ENCODE measurements at regions not wholly inside any gene's neighbourhood (a gene's known extent, or its start where the extent isn't known, plus 50 kb on each side); places are given as distances from the start of the nearest gene placed in this dataset.

DNA sequence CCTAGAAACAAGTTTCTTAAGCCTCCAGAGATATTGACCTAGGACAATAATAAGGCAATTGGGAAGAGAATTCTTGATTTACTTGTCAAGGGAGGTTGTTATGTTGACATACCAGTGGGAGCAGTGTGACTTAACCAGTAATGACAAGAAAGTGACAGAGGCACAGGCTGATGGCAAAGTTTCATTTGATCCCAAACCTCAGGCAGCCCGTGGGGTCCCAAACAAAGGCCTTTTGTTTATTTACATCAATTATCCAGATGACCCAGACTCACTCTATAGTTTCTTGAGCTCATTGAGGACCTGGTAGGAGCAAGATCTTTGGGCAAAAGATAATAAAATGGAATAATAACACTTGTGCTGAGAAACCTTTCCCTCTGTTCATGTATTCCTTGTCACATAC, 336.8 kb downstream of the ARL6IP6 start:
- no peak overlapping the region for H3K4me3 ChIP-seq (ENCODE audit: low read depth in 1 of 5, low read length in 5 of 5)
- no peaks in the 10 kb centered on the region for H3K9me3 ChIP-seq (ENCODE audit: control insufficient read depth in 5 of 5, low read length in 5 of 5)
- no peaks in the 10 kb centered on the region for H3K36me3 ChIP-seq (ENCODE audit: control insufficient read depth in 5 of 5, insufficient read depth in 5 of 5, low read length in 5 of 5)
- H3K27me3 ChIP-seq (ENCODE audit: control insufficient read depth in 5 of 5, insufficient read depth in 4 of 5, low read length in 5 of 5): no peaks in the 10 kb centered on the region
- H3K9ac ChIP-seq (ENCODE audit: low read length in 5 of 5): no peak overlapping the region
- no peak overlapping the region for H3K27ac ChIP-seq (ENCODE audit: low read depth, low read length)
- peaks cover 0 to 11% (median 7%) of the 10 kb centered on the region in 5 donors for H3K4me1 ChIP-seq (ENCODE audit: control insufficient read depth in 5 of 5, insufficient read depth in 5 of 5, low read length in 5 of 5)

DNA sequence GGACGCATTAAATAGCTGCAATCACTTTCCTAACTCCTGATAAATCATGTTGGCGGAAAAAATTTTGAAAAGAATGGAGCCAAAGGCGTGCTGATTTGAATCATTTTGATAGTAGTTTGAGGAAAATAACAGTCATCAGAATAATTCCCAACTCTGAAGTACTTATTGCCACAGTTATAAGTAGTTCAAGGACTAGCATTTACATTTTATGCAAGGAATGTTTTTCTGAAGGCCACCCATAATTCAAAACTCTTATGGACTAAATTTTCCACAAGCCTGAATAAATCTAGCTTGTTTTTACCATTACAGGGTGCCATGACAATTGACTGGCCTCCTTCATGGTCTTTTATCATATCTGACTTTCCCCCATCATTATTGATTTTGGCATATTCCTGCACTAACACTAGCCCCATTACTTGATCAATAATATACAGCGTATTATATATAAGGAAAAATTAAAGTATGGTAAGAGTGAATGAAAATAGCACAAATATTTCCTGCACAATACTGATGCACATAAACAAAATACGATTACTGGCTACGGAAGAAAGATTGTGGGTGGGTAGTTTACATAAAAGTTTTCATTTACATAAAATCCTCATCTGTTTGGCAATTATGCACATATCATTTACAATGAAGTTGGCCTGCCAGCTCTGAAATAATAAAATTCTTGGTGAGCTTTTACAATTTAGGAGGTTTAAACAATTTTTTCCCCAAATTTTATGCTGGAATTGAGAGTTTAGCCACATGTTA, 334.6 kb downstream of the ARL6IP6 start:
- Histone ChIP-seq H3K9ac (ENCODE audit: low read length in 5 of 5) (no peak overlapping the region), H3K27me3 (ENCODE audit: control insufficient read depth in 5 of 5, insufficient read depth in 4 of 5, low read length in 5 of 5) (no peaks in the 10 kb centered on the region), H3K4me3 (ENCODE audit: low read depth in 1 of 5, low read length in 5 of 5) (no peak overlapping the region), H3K4me1 (ENCODE audit: control insufficient read depth in 5 of 5, insufficient read depth in 5 of 5, low read length in 5 of 5) (peaks cover 0 to 11% (median 7%) of the 10 kb centered on the region in 5 donors), H3K27ac (ENCODE audit: low read depth, low read length) (no peak overlapping the region), H3K36me3 (ENCODE audit: control insufficient read depth in 5 of 5, insufficient read depth in 5 of 5, low read length in 5 of 5) (no peaks in the 10 kb centered on the region), H3K9me3 (ENCODE audit: control insufficient read depth in 5 of 5, low read length in 5 of 5) (no peaks in the 10 kb centered on the region)

DNA sequence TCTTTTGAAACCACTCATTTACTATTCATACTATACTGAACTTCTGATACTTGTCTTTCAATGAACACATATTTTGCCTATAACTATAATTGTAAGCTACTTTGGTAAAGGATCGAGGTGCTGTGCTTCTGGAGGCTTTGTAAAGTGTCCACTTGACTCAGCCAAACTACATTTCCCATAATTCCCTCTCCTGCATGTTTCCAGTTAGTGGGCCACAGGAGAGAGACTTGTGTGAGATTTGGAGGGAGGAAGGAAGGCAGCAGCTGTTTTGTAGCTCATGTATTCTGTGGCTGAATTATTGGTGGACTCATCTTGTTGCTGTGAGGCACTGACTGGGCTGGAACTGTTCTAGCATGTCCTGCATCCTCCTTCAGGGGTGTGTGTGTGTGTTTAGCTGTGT, 328.8 kb downstream of the ARL6IP6 start:
- no peak overlapping the region for H3K4me3 ChIP-seq (ENCODE audit: low read depth in 1 of 5, low read length in 5 of 5)
- no peaks in the 10 kb centered on the region for H3K9me3 ChIP-seq (ENCODE audit: control insufficient read depth in 5 of 5, low read length in 5 of 5)
- H3K27ac ChIP-seq (ENCODE audit: low read depth, low read length): no peak overlapping the region
- H3K4me1 ChIP-seq (ENCODE audit: control insufficient read depth in 5 of 5, insufficient read depth in 5 of 5, low read length in 5 of 5): no peaks in the 10 kb centered on the region
- H3K36me3 ChIP-seq (ENCODE audit: control insufficient read depth in 5 of 5, insufficient read depth in 5 of 5, low read length in 5 of 5): no peaks in the 10 kb centered on the region
- H3K27me3 ChIP-seq (ENCODE audit: control insufficient read depth in 5 of 5, insufficient read depth in 4 of 5, low read length in 5 of 5): no peaks in the 10 kb centered on the region
- H3K9ac ChIP-seq (ENCODE audit: low read length in 5 of 5): no peak overlapping the region

DNA sequence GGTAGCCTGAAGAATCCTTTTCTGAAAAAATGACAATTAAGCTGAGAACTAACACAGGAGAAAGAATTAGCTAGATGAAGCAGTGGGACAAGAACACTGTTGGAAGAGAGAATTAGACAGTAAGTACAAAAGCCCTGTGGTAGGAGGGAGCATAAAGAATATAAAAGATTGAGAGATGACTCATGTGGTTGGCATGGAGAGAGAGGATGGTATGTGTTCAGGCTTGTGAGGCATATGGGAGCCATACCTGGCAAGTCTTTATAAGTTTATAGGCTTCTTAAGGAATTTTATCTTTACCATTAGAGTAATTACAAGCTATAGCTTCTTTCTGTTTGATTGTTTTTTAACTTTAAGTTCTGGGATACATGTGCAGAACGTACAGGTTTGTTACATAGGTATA, 325.0 kb downstream of the ARL6IP6 start:
- Histone ChIP-seq H3K9me3 (ENCODE audit: control insufficient read depth in 5 of 5, low read length in 5 of 5) (peaks cover 0 to 2% (median 0%) of the 10 kb centered on the region in 5 donors), H3K4me1 (ENCODE audit: control insufficient read depth in 5 of 5, insufficient read depth in 5 of 5, low read length in 5 of 5) (no peaks in the 10 kb centered on the region), H3K27ac (ENCODE audit: low read depth, low read length) (no peak overlapping the region), H3K9ac (ENCODE audit: low read length in 5 of 5) (no peak overlapping the region), H3K27me3 (ENCODE audit: control insufficient read depth in 5 of 5, insufficient read depth in 4 of 5, low read length in 5 of 5) (no peaks in the 10 kb centered on the region), H3K36me3 (ENCODE audit: control insufficient read depth in 5 of 5, insufficient read depth in 5 of 5, low read length in 5 of 5) (no peaks in the 10 kb centered on the region), H3K4me3 (ENCODE audit: low read depth in 1 of 5, low read length in 5 of 5) (no peak overlapping the region)

DNA sequence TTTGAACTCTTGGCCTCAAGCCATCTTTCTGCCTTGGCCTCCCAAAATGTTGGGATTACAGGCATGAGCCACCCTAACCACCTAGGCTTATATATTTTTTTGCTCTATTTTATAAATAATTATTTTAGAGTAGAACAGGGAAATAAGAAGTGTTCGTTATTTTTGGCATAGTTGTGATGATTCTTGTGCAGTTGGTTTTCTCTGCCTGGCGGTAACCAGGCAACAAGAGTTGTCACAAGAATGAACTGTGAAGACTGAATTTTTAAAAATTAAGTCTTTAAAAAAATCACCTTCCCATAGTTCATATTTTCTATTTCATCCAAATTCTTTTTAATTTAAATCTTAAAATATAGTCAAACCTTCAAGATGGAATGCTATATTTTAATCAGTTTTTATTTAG, 310.2 kb downstream of the ARL6IP6 start:
- Histone ChIP-seq H3K9ac (ENCODE audit: low read length in 5 of 5) (no peak overlapping the region), H3K27ac (ENCODE audit: low read depth, low read length) (no peak overlapping the region), H3K4me3 (ENCODE audit: low read depth in 1 of 5, low read length in 5 of 5) (no peak overlapping the region), H3K27me3 (ENCODE audit: control insufficient read depth in 5 of 5, insufficient read depth in 4 of 5, low read length in 5 of 5) (no peaks in the 10 kb centered on the region), H3K36me3 (ENCODE audit: control insufficient read depth in 5 of 5, insufficient read depth in 5 of 5, low read length in 5 of 5) (no peaks in the 10 kb centered on the region), H3K9me3 (ENCODE audit: control insufficient read depth in 5 of 5, low read length in 5 of 5) (peaks cover 0 to 8% (median 4%) of the 10 kb centered on the region in 5 donors), H3K4me1 (ENCODE audit: control insufficient read depth in 5 of 5, insufficient read depth in 5 of 5, low read length in 5 of 5) (no peaks in the 10 kb centered on the region)

DNA sequence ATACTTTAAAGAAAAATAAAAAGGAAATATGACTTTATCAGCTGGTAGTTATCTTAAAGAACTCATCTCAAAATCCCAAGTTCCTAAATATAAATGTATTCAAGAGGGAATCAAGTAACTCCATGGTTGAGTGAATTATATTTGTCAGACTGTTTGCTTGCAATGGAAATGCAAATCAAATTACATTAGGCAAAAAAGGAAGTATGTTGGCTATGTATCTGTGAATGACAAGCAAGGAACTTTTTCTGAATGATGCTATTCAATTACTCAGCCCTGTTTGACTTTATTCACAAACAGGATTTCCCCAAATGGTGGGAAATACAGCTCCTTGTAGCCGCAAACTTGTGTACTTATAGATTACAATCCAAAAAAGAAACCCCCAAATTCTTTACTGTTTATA, 309.1 kb downstream of the ARL6IP6 start:
- Histone ChIP-seq H3K27ac (ENCODE audit: low read depth, low read length) (no peak overlapping the region), H3K9me3 (ENCODE audit: control insufficient read depth in 5 of 5, low read length in 5 of 5) (peaks cover 0 to 3% (median 0%) of the 10 kb centered on the region in 5 donors), H3K4me3 (ENCODE audit: low read depth in 1 of 5, low read length in 5 of 5) (no peak overlapping the region), H3K4me1 (ENCODE audit: control insufficient read depth in 5 of 5, insufficient read depth in 5 of 5, low read length in 5 of 5) (no peaks in the 10 kb centered on the region), H3K36me3 (ENCODE audit: control insufficient read depth in 5 of 5, insufficient read depth in 5 of 5, low read length in 5 of 5) (no peaks in the 10 kb centered on the region), H3K27me3 (ENCODE audit: control insufficient read depth in 5 of 5, insufficient read depth in 4 of 5, low read length in 5 of 5) (no peaks in the 10 kb centered on the region), H3K9ac (ENCODE audit: low read length in 5 of 5) (no peak overlapping the region)

DNA sequence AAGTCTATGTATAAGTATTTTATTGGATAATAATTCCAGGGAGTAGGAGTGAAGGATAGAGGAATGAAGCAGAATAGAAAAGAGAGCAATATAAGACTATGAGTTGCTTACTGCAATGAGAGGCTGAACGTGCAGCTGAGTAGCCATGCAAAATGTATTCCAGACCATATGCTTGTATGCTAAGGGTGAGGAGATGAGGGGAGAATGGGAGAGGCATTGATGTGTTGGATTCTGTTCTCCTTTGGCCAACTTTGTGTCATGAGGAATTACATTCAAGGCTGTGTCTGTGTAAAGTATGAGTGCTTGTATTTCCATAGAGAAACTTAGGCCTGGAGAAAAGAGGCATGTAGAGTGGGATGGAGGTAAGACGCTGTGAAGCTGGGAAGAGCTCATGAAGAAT, 301.8 kb downstream of the ARL6IP6 start:
- H3K36me3 ChIP-seq (ENCODE audit: control insufficient read depth in 5 of 5, insufficient read depth in 5 of 5, low read length in 5 of 5): no peaks in the 10 kb centered on the region
- H3K27me3 ChIP-seq (ENCODE audit: control insufficient read depth in 5 of 5, insufficient read depth in 4 of 5, low read length in 5 of 5): no peaks in the 10 kb centered on the region
- peaks cover 0 to 19% (median 5%) of the 10 kb centered on the region in 5 donors for H3K9me3 ChIP-seq (ENCODE audit: control insufficient read depth in 5 of 5, low read length in 5 of 5)
- no peak overlapping the region for H3K27ac ChIP-seq (ENCODE audit: low read depth, low read length)
- H3K9ac ChIP-seq (ENCODE audit: low read length in 5 of 5): no peak overlapping the region
- no peaks in the 10 kb centered on the region for H3K4me1 ChIP-seq (ENCODE audit: control insufficient read depth in 5 of 5, insufficient read depth in 5 of 5, low read length in 5 of 5)
- no peak overlapping the region for H3K4me3 ChIP-seq (ENCODE audit: low read depth in 1 of 5, low read length in 5 of 5)

DNA sequence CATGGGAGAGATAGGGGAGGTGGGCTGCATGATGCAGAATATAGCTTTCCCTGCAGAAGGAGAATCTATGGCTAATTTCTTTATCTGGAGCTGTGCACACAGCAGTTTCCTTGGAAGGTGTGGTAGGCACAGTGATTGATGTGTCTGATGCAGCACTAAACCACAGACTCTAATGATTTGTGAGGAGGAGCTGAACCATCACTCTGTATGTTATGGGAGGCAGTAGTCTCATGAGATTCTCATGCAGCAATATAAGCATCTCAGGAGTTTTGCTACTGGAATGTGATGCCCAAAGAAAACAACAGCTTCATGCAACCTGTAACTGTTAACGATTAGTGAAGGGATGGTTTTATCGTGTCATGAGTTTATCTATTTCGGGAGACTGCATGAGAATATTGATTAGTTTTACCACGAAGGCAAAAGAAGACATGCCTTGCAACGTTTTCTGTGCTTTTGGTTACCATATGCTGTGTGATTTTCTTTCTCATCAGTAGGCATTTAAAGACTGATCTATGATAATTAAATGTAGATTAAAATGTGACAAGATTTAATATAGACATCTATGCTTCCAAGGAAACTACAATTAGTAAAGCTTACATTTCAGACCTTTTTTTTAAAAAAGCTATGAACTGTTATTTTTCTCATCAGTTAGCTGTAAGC, 286.8 kb downstream of the ARL6IP6 start:
- Histone ChIP-seq H3K27me3 (ENCODE audit: control insufficient read depth in 5 of 5, insufficient read depth in 4 of 5, low read length in 5 of 5) (no peaks in the 10 kb centered on the region), H3K9me3 (ENCODE audit: control insufficient read depth in 5 of 5, low read length in 5 of 5) (no peaks in the 10 kb centered on the region), H3K4me3 (ENCODE audit: low read depth in 1 of 5, low read length in 5 of 5) (no peak overlapping the region), H3K4me1 (ENCODE audit: control insufficient read depth in 5 of 5, insufficient read depth in 5 of 5, low read length in 5 of 5) (no peaks in the 10 kb centered on the region), H3K27ac (ENCODE audit: low read depth, low read length) (no peak overlapping the region), H3K36me3 (ENCODE audit: control insufficient read depth in 5 of 5, insufficient read depth in 5 of 5, low read length in 5 of 5) (no peaks in the 10 kb centered on the region), H3K9ac (ENCODE audit: low read length in 5 of 5) (no peak overlapping the region)

DNA sequence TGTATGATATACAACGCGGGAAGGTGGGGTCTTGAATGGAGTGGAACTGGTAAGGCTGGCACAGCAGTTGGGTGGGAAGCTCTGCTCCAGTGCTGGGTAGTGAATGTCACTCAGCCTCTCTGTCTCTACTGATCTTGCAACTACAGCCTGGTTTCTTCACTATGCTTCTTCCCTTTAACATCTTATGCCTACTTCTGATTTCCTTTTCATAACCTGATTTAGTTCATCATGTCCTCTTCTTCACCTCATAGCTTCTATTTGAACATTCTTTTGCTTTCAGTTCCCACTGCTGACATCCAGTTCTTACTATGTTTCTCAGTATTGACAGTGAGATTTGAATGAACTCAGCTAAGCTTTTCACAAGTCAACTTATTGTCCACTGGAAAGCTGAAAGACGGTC, 286.2 kb downstream of the ARL6IP6 start:
- Histone ChIP-seq H3K36me3 (ENCODE audit: control insufficient read depth in 5 of 5, insufficient read depth in 5 of 5, low read length in 5 of 5) (no peaks in the 10 kb centered on the region), H3K4me1 (ENCODE audit: control insufficient read depth in 5 of 5, insufficient read depth in 5 of 5, low read length in 5 of 5) (no peaks in the 10 kb centered on the region), H3K9ac (ENCODE audit: low read length in 5 of 5) (no peak overlapping the region), H3K27me3 (ENCODE audit: control insufficient read depth in 5 of 5, insufficient read depth in 4 of 5, low read length in 5 of 5) (no peaks in the 10 kb centered on the region), H3K9me3 (ENCODE audit: control insufficient read depth in 5 of 5, low read length in 5 of 5) (no peaks in the 10 kb centered on the region), H3K4me3 (ENCODE audit: low read depth in 1 of 5, low read length in 5 of 5) (no peak overlapping the region), H3K27ac (ENCODE audit: low read depth, low read length) (no peak overlapping the region)

DNA sequence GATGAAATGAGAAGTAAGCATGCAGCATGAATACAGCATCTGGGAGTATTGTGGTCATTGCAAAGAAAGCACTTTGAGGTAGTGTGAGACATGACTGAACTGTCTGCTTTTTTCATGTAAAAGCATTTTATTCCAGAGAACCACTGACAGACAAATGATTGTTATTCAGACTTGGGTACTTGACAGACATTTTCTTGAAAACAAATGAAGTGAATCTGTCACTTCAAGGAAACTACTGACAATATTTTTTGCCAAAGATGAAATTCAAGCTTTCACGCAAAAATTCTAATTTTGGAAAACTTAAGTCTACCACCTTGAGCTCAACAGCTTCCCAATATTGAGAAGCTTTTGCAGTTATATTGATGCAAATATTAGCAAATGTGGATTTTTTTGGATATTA, 255.7 kb downstream of the ARL6IP6 start:
- H3K27ac ChIP-seq (ENCODE audit: low read depth, low read length): no peak overlapping the region
- H3K9me3 ChIP-seq (ENCODE audit: control insufficient read depth in 5 of 5, low read length in 5 of 5): peaks cover 0 to 8% (median 5%) of the 10 kb centered on the region in 5 donors
- no peak overlapping the region for H3K4me3 ChIP-seq (ENCODE audit: low read depth in 1 of 5, low read length in 5 of 5)
- H3K9ac ChIP-seq (ENCODE audit: low read length in 5 of 5): no peak overlapping the region
- H3K4me1 ChIP-seq (ENCODE audit: control insufficient read depth in 5 of 5, insufficient read depth in 5 of 5, low read length in 5 of 5): no peaks in the 10 kb centered on the region
- H3K36me3 ChIP-seq (ENCODE audit: control insufficient read depth in 5 of 5, insufficient read depth in 5 of 5, low read length in 5 of 5): no peaks in the 10 kb centered on the region
- H3K27me3 ChIP-seq (ENCODE audit: control insufficient read depth in 5 of 5, insufficient read depth in 4 of 5, low read length in 5 of 5): no peaks in the 10 kb centered on the region

All from subcutaneous abdominal adipose tissue (tissue), 5 donors.